ENCODE measurements at regions not wholly inside any gene's neighbourhood (a gene's known extent, or its start where the extent isn't known, plus 50 kb on each side); places are given as distances from the start of the nearest gene placed in this dataset.
A peak's percentile ranks its signal among the peaks of the same experiment; 100 is the strongest.
"Not testable (repeated sequence)": the region's sequence is repeated elsewhere in the genome, so short reads cannot be mapped to it uniquely, and the experiment has no call there.

GRCh38 chr3:157856078-157856939 lies 249.9 kb downstream of the SHOX2 start:
- peak; percentile 25 for DNase-seq

DNA sequence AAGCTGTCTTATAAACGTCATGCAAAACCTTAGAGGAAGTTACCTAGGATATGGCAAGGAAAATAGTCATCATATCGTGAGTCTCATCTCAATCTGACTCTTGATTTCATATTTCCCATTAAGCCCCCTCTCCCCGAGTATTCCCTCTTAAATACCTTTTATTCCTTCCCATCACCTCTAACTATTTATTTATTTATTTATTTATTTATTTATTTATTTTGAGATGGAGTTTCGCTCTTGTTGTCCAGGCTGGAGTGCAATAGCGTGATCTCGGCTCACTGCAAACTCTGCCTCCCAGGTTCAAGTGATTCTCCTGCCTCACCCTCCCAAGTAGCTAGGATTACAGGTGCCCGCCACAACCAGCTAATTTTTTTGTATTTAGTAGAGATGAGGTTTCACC lies 260.4 kb downstream of the SHOX2 start:
- DNase-seq = not testable (repeated sequence)

GRCh38 chr3:157844800-157845565 lies 261.2 kb downstream of the SHOX2 start:
- no peak for DNase-seq

DNA sequence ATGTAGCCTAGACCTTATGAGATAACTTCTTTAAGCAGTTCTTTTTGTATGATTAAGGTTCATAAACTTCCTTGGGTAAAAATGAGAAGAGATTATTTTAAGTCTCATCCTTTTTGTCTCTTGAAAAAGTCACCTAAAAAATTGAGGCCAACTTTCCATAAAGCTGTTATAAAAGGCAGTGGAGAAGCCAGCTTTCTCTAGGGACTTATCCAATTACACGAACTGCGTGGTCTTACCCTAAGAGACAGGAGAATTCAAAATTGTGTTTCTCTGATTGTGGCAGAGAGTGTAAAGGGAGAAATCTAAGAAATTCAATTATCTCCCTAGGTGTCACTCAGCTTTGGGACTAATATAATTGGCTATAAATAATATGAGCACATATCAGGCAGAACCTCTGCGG lies 262.0 kb downstream of the SHOX2 start:
- DNase-seq = no peak

DNA sequence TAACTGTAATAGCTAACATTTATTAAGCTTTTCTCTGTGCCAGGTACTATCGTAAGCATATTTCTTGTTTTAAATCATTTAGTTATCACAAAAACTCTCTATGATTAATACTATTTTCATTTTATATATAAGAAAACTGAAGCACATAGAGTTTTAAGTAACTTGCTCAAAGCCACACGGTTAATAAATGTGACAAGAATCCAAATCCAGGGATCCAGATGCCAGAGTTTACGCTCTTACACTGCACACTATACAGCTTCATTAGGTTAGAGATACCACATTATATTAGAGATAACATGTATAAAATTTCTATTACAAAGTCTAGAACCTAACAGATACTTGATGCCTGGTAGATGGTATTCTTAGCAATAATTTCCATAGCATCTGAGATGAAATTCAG lies 265.2 kb downstream of the SHOX2 start:
- DNase-seq = no peak

- no peak for DNase-seq
Observed at GRCh38 chr3:157840564-157840963, 265.7 kb downstream of the SHOX2 start.

- no peak for DNase-seq
Observed at GRCh38 chr3:157838457-157838856, 267.8 kb downstream of the SHOX2 start.

- DNase-seq = no peak
Observed at GRCh38 chr3:157837336-157837735, 268.9 kb downstream of the SHOX2 start.

GRCh38 chr3:157836022-157836421 lies 270.2 kb downstream of the SHOX2 start:
- no peak for DNase-seq

- DNase-seq = no peak
Observed at GRCh38 chr3:157832588-157832987, 273.6 kb downstream of the SHOX2 start.

GRCh38 chr3:157830556-157831236 lies 275.5 kb downstream of the SHOX2 start:
- no peak for DNase-seq

DNA sequence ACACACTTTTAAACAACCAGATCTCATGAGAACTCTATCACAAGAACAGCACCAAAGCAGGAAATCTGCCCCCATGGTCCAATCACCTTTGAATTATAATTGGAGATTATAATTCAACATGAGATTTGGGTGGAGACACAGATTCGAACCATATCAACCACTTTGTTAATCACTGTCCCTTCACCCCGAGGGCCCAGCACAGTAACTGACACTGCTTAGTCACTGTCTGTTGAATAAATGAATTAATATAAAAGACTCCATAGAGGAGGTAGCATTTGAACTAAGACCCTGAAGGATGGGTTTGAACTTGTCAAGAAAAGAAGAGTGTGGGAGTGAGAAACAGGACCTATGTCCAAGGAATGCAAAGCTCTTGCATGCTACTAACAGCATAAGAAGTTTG lies 276.4 kb downstream of the SHOX2 start:
- DNase-seq = no peak

GRCh38 chr3:157824281-157824680 lies 281.9 kb downstream of the SHOX2 start:
- DNase-seq = no peak

DNA sequence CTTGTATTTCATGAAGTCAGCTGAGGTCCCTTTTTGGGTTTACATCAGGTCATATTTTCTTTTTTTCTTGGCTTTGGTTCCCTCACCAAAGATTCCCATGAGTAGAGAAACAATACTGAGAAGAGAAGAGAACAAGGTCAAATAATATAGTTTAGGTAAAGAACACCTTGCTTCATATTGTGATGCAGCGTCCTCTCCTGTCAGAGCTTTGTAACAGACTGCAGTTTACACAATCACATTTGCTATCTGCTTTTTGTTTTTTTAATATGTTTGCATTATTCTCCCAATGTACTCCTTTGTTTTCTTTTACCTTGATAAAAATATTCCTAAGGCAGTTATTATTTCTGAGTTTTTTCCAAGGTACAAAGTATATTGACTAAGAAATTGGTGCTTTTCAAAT lies 283.2 kb downstream of the SHOX2 start:
- DNase-seq = no peak

- DNase-seq = no peak
Observed at GRCh38 chr3:157820157-157820517, 286.1 kb downstream of the SHOX2 start.

DNA sequence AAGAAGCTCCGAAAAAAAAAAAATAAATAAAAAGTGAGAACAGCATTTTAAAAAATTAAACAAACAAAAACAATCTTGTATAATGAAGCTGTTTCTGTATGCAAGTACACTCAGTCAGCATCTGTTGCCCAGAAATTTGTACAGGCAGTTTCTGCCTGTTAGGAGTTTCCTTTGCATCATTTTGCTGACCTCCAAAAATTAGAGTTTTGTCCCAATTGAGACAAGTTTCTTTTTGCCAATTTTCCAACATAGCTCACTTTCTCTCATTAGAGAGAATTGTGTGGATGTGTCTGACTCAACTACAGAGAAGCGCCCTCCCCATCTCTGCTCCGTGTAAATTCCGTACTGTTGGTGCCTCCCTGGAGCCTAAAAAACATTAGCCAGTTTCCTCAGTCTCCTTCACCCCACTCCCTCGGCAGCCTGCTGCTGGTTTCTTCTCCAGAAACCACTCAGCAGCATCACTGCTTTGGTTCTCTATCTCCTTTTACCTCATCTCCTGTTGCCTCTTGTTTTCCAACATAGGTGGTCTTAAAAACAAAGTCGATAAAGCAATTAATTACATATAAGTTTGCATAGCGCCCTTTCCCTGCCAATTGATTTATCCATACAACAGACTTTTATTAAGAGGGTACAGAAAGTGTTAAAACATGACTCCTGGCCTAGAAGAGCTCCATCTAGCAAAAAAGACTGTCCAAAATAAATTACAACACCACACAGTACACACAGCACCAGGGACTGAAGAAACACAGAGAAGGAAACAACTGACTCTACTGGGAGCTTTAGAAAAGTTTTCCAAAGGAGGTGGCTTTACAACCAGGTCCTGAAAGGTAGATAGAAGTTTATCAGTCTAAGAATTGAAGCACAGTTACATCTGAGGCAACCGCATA lies 286.7 kb downstream of the SHOX2 start:
- no peak for DNase-seq

- no peak for DNase-seq
Observed at GRCh38 chr3:157816896-157817295, 289.3 kb downstream of the SHOX2 start.

DNA sequence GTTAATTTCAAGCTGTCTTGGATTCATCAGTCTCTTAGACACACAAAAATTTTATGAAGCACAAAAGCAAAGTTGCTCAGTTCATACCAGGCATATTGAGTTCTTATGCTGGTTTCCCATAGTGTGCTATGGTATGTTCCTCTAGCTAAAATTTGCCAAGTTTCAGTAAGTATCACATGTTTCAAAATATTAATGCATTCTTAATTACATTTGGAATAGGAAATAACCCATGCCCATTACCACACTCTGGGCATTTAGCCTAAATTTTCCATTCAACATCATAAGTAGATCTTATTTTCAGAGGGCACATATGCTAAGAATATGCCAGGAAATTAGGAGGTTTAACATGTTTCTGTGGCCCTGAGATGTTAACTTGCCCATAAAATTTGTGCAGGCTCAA lies 289.9 kb downstream of the SHOX2 start:
- DNase-seq = no peak

DNA sequence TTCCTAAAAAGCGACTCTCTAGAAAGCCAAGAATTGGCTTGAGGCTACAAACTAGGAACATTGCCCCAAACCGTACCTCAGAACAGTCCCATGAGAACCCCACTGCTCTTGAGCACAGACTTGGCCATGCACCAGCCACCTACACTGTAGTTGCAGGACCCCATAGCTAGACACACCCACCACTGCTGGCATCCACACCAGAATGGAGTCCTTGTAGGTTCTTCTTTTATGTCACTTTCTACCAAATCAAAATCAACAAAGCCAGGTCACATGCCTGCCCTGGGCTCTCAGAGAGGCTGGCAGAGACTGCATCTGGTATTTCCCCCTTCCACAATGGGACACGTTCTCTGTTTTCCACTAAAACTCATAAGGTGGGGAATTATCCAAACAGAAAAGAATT lies 290.5 kb downstream of the SHOX2 start:
- DNase-seq = no peak

- no peak for DNase-seq
Observed at GRCh38 chr3:157810924-157811718, 295.1 kb downstream of the SHOX2 start.

DNA sequence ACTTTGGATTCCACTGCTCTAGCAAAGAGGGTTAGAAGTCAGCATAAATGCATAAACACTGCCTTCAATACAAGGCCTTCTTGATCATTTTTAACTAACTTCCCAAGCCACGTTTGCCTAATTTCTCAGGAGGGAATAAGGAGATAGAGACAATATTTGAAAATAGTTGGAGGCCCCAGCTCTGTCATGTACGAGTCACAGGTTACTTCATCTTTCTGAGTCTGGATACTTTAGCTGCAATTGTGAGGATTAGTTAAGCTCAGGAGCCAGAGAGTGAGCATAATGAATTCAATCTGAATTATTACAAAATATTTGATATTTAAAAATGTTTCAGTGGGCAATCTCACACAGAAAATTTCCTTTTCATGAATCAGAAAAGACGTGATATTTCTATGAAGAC lies 298.9 kb downstream of the SHOX2 start:
- no peak for DNase-seq

DNA sequence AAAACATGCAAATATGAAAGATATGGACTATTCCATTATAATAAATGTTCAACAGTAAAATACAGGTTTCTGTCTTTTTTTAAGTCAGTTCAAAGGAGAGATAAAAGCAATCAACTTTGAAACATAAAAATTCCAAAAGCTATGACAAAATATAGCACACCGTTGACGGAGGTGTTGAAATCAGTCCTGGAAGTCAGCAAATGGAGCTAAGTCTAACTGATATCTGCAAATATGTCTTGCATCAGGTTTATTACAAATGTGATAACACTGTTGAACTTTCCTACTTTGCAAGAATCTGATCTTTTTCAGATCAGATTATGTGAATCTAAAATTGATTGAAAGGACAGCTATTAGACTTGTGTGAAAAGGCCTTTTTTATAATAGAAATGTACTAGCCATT lies 300.7 kb downstream of the SHOX2 start:
- no peak for DNase-seq
